Left hindlimb (tissue), 1 donor: ENCODE measurements at regions not wholly inside any gene's neighbourhood (a gene's known extent, or its start where the extent isn't known, plus 50 kb on each side); places are given as distances from the start of the nearest gene placed in this dataset.
"Not testable (repeated sequence)": the region's sequence is repeated elsewhere in the genome, so short reads cannot be mapped to it uniquely, and the experiment has no call there.

Experiments
- DNase-seq: peaks from one replicate; pipeline ENCODE4 v3.0.0-alpha.2; 2018

DNA sequence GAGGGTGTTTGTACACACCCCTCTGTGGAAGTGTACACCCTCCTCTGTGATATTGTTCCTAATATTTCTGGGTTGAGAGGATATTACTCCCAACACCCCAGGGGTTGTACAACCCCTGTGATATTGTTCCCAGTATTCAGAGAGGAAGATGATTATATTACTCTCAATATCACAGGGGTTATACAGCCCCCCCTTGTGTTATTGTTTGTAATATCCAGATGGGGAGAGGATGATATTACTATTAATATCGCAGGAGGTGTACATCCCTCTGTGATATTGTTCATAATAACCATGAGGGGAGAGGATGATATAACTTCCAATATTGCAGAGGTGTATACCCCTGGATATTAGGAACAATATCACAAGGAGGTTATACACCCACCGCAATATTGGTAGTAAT, 566.1 kb upstream of the MIS18BP1 start:
- no peak for DNase-seq

DNA sequence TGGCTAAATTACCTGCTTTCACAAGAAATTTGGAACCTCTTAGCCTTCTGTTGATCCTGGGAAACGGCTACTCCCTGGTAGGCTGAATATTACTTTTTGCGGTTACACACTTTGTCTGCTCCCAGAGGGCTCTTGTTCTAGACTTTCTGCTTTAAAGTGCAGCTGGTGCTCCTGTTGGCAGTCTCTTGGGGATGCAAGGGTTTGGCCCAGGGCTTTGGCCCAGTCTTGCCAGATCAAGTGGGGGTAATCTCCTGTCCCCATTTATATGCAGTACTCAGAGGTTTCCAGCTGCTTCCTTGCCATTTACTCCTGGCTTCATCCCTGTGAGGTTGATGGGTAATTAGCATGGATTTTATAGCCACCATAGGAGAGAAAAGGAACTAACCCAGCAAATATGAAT, 558.2 kb upstream of the MIS18BP1 start:
- DNase-seq, result no peak

DNA sequence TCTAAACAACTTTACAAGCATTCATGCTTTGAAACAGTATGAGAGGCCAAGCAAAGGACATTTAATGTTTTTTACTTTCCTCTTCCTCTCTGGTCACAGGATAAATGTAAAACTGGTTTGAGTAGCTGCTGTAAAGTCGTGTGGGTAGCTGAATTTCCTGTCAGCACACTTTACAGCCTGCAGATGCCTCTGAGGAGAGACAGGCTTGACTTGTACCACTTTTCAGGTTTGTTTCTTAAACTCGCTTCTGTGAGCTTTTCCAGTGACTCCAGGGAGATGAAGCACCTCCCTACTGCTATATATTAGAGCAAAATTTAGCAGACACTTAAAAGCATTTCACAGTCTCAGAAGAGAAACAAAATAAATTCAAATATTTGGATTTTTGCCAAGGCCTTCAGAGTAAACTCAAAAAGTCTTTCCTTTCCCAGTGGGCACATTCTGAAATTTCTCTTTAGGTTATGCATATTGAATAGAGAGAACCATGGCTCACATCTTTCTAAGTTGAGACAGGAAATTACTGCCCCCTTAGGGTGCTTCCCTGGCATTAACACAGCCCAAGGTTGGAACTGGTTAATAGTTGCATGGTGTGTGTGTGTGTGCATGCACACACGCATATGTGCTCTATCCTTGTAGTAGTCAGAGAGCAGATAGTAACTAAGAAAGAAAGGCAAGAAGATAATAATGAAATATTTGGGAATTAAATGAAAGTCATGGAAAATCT, 557.3 kb upstream of the MIS18BP1 start:
- DNase-seq, result no peak

DNA sequence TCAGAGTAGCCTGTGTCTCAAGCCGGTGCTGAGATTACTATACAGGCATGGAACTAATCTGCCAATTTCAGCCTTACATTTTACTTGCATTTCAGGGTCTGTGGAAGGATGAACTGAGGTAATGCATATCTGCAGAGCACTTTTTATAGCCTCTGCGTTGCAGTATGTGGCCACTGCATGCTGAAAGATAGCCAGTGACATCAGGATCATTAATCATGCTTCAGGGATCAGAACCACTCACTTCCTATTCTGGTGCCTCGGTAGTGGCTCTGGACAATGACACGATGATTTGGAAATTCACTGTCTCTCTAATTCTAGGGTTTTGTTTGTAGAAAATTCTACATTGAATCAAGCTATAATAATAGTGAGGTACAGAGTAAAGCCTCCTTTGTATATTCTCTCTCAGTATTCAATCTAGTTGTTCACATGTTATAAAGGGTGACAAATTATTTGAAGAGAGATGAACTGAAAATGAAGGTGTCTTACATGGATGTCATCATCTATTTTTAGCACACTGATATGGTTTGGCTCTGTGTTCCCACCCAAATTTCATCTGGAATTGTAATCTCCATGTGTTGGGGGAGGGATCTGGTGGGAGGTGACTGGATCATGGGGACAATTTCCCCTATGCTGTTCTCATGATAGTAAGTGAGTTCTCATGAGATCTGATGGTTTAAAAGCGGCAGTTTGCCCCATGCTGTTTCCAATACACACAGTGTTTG, 554.3 kb upstream of the MIS18BP1 start:
- no peak for DNase-seq

DNA sequence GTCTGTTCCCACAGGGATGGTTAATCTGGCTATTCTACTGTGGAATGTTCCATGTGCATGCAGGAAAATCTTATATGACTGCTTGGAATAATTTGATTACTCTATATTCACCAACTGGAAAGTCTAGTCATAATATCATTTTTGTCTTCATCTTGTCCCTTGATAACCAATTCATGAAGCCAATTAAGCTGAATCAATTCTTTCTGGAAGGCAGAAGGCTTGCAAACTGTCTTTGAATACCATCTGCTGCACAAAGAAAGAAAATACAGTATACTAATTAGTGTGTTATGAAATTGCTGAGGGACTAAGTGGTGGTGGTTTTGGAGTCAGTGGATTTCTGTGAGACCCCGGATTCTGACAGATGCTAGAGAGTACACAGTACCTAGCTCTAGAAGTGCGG, 546.5 kb upstream of the MIS18BP1 start:
- DNase-seq, result no peak

DNA sequence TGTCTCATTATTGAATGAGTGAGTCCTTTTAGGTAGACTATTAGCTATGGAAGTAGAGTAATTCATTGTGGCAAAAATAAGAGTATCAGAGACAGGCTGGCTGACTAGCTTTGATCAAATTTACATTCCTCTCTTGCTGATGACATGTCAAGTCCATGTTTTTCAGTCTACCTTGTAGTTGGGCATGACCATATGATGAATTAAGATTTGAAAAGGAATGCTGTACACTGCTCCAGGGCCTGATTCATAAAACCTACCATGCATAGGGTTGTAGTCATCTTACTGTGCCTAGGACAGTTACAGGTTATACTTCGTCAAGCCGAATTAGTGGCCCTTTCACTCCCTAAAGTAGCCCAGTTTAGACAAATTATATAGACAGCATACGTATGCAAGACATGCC, 545.7 kb upstream of the MIS18BP1 start:
- DNase-seq, result no peak

DNA sequence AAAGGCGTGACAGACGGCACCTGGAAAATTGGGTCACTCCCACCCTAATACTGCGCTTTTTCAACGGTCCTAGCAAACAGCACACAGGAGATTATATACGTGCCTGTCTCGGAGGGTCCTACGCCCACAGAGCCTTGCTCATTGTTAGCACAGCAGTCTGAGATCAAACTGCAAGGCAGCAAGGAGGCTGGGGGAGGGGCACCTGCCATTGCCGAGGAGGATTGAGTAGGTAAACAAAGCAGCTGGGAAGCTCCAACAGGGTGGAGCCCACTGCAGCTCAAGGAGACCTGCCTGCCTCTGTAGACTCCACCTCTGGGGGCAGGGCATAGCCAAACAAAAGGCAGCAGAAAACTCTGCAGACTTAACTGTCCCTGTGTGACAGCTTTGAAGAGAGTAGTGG, 543.0 kb upstream of the MIS18BP1 start:
- DNase-seq, result not testable (repeated sequence)

DNA sequence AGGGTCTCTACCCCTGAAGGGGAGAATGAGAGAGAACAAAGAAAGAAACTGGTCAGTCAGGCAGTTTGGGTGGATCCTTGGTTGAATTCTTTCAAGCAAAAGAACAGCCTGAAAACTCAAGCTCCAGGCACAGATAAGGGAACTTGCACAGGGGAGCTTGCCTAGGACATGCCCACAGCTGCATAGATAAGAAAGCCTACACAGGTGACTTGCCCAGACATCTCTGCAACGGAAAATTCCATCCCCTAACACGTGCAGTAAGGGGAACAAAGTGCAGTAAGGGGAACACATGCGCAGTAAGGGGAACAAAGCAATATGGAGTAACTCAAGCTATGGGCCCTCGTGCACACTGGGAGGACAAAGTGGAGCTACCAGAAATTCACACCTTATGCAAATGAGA, 540.1 kb upstream of the MIS18BP1 start:
- DNase-seq, result no peak

DNA sequence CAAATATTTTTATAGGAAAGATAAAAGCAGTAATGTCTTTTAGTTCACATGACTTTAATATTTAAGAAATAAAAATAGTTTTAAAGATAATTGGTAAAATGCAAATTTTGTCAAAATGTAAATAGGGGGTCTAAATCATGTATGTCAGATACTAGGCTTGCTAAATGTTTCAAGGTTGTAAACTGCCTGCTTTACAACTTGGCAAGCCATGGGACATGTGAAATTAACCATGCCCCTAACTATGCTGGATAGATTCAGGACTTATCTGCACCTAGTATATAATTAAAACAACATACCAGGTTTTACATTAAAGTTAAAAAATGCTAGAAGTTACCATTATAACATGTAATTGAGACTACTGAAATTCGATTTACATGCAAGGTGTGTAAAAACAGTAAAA, 537.3 kb upstream of the MIS18BP1 start:
- DNase-seq, result no peak

DNA sequence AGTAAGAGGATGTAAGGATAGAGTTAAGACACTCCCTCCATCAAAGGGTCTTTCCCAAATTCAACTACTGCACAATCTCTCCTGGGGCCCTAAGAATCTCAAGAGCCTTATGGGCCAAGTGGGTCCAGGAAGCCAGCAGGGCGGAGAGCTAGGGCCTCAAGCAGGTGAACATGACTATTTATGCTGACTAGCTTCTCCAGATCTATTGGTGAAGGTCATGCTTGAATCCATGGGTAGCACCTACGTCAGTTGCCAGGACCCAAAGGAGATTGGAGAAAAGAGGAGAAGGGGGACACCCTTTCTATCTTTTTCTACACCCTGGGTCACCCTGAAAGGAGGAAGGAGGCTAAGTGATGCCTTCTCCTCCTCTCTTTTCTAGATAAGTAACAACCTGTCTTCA, 534.2 kb upstream of the MIS18BP1 start:
- DNase-seq, result no peak

DNA sequence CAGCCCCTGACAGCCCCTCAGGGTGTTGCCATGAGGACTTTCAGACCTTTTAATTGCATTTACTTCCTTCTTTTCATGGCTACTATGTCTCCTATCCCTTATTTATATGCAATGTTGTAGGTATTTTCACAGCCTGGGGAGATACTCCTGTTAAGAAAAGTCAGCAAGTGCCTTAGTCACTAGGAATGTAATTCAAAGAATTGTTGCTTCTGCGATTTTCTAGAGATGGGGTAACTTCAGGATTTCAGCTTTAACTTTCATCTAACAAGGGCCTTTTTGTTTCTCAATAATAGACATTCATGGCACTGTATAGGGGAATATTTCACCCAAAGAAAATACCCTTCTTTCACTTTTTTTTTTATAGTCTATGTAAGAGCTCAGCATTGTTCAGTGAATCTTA, 533.3 kb upstream of the MIS18BP1 start:
- no peak for DNase-seq

DNA sequence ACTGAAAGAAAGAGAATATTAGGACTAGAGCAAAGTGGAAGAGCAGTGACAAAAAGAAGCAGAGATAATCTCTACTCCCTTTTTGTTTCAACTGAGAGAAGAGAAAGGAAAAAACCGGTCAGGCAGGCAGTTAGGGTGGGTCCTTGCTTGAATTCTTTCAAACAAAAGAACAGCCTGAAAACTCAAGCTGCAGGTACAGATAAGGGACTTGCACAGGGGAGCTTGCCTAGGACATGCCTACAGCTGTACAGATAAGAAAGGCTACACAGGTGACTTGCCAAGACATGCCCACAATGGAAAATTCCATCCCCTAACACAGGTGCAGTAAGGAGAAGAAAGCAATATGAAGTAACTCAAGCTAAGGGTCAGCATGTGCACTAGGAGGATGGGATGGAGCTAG, 532.2 kb upstream of the MIS18BP1 start:
- no peak for DNase-seq

DNA sequence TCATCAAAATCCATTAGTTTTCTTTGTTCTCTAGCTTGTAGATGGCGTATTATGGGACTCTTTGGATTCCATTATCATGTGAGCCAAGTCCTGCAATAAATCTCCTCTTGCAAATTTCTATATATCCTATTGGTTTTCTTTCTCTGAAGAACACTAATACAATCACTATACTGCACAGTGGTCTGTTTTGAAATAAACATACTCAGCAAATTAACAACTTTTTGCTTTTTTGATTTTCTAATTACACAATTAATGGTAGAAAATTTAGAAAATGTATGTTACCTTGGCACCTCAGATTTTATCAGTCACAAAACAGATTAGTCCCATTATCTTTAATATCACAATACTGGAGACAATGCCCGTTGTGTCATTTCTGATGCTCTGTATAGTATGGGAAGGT, 513.2 kb upstream of the MIS18BP1 start:
- no peak for DNase-seq

DNA sequence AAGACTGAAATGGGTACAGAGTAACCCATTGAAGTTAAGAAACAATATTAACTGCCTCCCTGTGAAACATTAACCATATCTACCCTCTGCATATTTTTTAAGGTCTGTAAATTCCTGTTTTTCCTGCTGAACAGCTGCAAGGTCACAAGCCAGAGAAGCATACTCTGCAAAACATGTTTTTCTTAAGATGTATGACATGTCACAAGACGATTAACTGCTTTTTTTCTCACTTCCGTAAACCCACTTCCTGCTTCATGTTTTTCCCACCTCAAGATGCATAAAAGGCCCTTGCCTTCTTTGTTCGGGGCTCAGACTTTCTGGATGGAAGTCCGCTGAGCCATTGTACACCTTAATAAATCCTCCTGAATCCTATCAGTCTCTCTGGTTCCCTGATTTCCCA, 504.7 kb upstream of the MIS18BP1 start:
- no peak for DNase-seq

DNA sequence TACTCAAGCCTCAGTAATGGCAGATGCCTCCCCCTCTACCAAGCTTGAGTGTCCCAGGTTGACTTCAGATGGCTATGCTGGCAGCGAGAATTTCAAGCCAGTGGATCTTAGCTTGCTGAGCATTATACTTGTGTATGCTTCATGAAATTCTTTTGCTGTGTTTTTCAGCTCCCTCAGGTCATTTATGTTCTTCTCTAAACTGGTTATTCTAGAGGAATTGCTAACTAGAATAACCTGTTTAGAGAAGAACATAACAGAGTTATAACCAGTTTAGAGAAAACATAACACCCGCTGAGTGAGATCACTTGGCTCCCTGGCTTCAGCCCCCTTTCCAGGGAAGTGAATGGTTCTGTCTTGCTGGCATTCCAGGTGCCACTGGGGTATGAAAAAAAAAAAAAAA, 503.4 kb upstream of the MIS18BP1 start:
- DNase-seq, result not testable (repeated sequence)

DNA sequence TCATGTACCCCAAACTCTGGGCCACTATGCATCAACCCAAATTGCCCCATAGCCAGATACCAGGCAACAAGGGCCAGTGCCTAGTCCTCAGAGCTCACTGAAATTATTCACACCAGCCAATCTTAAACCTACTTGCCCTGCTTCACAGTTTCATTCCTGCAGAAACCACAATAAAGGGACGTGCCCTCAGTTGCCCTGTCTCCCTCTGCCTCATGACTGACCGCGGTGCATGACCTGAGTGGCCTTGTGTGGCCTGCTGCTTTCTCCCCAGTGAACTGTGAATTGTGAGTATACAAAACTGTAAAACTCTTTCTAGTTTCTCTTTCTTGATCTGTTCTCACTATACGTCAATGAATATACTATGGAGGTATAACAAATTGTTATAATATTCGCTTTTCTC, 490.9 kb upstream of the MIS18BP1 start:
- no peak for DNase-seq

DNA sequence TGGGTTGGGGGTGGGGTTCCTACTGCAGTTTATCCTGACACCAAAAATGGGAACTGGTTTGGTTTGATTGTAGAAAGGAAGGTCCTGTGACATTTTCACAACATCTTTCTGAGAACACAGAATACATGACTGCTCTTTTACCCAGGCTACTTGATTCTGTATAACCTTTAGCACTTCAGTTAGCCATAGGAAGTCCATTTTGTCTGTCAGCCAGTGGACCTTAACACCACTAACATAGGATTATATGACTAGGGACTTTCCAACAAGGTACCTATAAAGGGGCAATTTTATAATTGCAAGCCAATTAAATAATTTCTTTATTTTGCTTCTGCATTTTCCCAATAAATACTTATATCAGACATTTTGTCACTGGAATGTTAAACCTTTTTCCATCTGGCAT, 489.2 kb upstream of the MIS18BP1 start:
- DNase-seq, result no peak

DNA sequence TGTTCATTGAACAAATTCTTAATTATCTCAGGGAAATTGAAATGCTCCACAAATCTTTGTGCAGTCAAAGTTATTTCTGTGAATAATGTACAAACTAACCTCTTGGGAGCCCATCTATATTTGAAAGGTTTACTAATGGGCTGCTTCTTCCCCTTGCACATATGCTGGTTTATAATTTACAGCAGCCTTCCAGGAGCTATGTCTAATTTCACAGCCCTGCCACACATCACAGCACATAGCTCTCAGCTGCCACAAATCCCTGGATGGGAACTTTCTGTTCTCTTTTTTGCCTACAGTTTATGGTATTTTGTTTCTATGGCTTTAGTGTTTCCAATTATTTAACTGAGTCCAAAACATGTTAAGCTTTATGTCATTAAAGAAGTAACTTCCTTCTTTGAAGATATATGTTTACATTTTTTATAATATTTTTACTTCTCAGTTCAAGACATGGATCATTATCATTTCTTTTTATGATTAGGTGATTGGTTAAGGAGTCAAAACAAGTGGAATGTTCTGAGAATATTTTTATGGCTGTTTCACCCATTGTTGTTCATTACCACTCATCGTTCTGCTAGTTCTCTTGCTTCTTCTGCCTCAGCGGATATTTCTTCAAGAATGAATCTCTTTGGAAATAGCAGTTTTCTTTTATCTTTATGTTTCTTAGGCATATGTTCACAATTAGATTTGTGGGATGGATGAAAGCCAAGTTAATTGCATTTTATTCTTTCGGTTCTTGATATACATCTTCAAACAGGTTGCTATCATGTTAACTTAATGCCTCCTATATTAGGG, 475.6 kb upstream of the MIS18BP1 start:
- DNase-seq, result no peak

DNA sequence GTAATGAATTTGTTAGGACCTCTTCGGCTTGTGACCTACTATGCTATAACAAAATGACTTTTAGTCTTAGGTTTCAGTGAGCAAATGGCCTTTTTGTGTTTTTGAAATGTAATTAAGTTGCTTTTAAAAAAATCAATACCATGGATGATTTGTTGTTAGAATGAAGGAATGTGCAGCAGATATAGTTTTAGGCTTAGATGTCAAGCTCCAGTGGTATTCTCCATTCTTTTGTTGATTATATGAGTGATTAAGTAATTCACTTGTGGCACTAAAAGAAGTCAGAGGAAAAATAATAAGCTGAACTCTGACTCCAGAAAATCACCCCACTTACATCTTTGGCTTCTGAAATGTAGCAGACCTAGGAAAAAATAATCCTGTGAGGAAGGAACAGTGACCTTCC, 474.1 kb upstream of the MIS18BP1 start:
- no peak for DNase-seq

DNA sequence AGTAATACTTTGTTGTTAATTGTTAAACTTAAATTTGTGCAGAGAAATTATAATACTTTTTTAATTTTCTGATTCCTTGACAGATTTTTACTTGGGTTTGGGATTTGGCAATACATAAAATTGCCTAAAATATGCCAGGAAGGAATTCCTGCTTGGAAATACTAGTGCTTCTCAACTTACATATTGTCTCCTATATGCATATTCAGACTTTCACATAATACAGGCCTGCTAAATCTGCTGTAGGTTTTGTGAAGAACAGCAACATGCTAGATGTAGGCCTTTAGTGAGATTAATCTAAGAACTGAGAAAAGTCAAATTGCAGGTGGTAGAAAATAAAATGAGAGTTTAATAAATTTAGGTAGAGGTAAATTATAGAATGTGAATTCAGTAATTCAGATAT, 468.5 kb upstream of the MIS18BP1 start:
- DNase-seq, result no peak

DNA sequence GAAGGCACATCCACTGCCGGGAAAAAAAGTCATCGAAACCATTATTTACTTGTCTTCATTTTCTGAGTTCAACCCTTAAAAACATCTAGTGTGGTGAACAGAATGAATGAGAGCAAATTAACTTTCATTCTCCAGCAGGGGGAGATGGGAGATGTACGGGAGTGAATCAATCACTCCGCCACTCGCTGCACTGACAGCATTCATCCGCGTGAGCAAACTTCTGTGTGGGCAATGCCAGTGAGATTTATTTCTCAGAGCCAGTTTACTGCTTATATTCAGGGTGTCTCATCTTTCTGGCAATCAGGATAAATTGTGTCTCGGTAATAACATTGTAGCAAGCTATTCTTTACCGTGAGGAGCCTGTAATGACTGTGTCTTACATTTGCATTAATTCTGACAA, 463.6 kb upstream of the MIS18BP1 start:
- DNase-seq, result no peak

DNA sequence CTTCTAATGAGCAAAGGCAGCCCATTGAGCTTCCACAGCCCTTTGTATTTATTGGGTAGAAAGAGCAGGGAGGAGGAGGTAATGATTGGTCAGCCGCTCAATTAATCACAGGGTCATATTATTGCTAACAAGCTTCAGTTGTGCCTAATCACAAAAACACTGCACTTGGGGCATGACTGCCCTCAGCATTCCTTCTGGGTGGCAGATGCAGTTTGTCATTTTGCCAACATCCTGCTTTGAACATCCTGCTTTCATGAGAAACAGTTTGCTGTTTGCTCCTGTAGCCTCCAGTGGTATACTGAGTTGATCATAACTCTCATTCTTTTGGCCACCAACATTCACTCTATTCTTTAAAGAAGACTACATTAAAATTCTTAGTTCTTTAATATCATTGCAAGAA, 462.9 kb upstream of the MIS18BP1 start:
- DNase-seq, result no peak

DNA sequence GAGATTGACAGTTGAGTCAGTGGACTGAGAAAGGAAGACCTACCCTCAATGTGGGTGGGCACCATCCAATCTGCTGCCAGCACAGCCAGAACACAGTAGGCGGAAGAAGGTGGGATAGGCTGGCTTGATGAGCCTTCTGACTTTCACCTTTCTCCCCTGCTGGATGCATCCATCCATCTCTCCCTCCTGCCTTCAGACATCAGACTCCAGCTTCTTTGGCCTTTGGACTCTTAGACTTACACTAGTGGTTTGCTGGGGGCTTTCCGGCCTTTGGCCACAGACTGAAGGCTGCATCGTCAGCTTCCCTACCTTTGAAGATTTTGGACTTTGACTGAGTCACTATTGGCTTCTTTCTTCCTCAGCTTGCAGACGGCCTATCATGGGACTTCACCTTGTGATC, 456.5 kb upstream of the MIS18BP1 start:
- no peak for DNase-seq

DNA sequence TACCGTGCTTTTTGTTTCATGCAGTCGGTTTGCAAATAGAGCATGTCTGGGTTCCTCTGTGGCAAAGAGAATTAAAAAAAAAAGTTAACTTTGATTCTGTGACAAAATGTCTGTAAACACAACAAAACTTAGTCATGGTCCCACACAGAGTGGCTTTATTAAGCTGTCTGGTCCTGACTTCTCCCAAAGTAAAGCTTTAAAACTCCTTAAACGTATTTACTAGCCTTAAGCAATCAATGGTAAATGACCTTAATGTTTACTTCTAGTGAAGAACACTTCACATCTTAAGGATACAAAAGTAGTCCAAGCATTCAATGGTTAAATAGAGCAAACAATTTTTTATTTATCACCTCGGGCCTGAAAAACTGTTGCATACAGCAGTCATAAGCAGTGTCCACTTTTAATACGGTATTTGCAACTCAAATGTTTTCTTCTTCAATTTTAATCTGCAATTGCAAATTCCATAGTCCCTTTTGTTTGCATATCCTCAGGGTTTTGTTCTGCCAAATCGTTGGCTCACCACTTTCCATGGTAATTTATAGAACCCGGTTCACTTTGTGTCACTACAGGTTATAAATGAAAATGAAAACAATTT, 453.0 kb upstream of the MIS18BP1 start:
- DNase-seq, result no peak
